Ishikawa (cell line): ENCODE measurements at regions not wholly inside any gene's neighbourhood (a gene's known extent, or its start where the extent isn't known, plus 50 kb on each side); places are given as distances from the start of the nearest gene placed in this dataset.

ENCODE experiments used
- CEBPB ChIP-seq: IDR thresholded peaks from 2 replicates; pipeline ENCODE4 v1.6.1; 2012
- CREB1 ChIP-seq: IDR thresholded peaks from 2 replicates; pipeline ENCODE4 v1.6.1; 2012; ENCODE audit warnings: low read depth
- EGR1 ChIP-seq: IDR thresholded peaks from 2 replicates; pipeline ENCODE4 v1.6.1; 2012
- EP300 ChIP-seq: IDR thresholded peaks from 2 replicates; pipeline ENCODE4 v1.6.1; 2012; ENCODE audit warnings: borderline replicate concordance
- FOXM1 ChIP-seq: IDR thresholded peaks from 2 replicates; pipeline ENCODE4 v1.6.1; 2012; ENCODE audit warnings: low read depth, borderline replicate concordance
- NFIC ChIP-seq: IDR thresholded peaks from 2 replicates; pipeline ENCODE4 v1.6.1; 2012
- RAD21 ChIP-seq: IDR thresholded peaks from 2 replicates; pipeline ENCODE4 v1.6.1; 2012; ENCODE audit warnings: low read depth
- TAF1 ChIP-seq: IDR thresholded peaks from 2 replicates; pipeline ENCODE4 v1.6.1; 2012; ENCODE audit warnings: low read depth, mild to moderate bottlenecking
- TCF12 ChIP-seq: IDR thresholded peaks from 2 replicates; pipeline ENCODE4 v1.6.1; 2012; ENCODE audit warnings: low read depth
- TEAD4 ChIP-seq: IDR thresholded peaks from 2 replicates; pipeline ENCODE4 v1.6.1; 2012
- TF ChIP-seq, protein P1 (sequence below): IDR thresholded peaks from 2 replicates; pipeline ENCODE4 v1.6.1; 2012; ENCODE audit warnings: low read depth, mild to moderate bottlenecking
- TF ChIP-seq, protein P2 (sequence below): IDR thresholded peaks from 2 replicates; pipeline ENCODE4 v1.6.1; 2012
- TF ChIP-seq, protein P3 (sequence below): IDR thresholded peaks from 2 replicates; pipeline ENCODE4 v1.6.1; 2012

- TF ChIP-seq, protein P1, sequence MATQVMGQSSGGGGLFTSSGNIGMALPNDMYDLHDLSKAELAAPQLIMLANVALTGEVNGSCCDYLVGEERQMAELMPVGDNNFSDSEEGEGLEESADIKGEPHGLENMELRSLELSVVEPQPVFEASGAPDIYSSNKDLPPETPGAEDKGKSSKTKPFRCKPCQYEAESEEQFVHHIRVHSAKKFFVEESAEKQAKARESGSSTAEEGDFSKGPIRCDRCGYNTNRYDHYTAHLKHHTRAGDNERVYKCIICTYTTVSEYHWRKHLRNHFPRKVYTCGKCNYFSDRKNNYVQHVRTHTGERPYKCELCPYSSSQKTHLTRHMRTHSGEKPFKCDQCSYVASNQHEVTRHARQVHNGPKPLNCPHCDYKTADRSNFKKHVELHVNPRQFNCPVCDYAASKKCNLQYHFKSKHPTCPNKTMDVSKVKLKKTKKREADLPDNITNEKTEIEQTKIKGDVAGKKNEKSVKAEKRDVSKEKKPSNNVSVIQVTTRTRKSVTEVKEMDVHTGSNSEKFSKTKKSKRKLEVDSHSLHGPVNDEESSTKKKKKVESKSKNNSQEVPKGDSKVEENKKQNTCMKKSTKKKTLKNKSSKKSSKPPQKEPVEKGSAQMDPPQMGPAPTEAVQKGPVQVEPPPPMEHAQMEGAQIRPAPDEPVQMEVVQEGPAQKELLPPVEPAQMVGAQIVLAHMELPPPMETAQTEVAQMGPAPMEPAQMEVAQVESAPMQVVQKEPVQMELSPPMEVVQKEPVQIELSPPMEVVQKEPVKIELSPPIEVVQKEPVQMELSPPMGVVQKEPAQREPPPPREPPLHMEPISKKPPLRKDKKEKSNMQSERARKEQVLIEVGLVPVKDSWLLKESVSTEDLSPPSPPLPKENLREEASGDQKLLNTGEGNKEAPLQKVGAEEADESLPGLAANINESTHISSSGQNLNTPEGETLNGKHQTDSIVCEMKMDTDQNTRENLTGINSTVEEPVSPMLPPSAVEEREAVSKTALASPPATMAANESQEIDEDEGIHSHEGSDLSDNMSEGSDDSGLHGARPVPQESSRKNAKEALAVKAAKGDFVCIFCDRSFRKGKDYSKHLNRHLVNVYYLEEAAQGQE: no peak
- TF ChIP-seq RAD21 (no peak), TEAD4 (no peak), EGR1 (no peak), CREB1 (no peak), EP300 (no peak), CEBPB (no peak), FOXM1 (no peak), TAF1 (no peak), TCF12 (no peak), NFIC (no peak)
- TF ChIP-seq, protein P2, sequence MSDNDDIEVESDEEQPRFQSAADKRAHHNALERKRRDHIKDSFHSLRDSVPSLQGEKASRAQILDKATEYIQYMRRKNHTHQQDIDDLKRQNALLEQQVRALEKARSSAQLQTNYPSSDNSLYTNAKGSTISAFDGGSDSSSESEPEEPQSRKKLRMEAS: no peak
- TF ChIP-seq, protein P3, sequence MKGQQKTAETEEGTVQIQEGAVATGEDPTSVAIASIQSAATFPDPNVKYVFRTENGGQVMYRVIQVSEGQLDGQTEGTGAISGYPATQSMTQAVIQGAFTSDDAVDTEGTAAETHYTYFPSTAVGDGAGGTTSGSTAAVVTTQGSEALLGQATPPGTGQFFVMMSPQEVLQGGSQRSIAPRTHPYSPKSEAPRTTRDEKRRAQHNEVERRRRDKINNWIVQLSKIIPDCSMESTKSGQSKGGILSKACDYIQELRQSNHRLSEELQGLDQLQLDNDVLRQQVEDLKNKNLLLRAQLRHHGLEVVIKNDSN: no peak
Measured at GRCh38 chr5:109485030-109485429, 75.3 kb upstream of the PJA2 start.
